GM13976 (cell line): ENCODE measurements at regions not wholly inside any gene's neighbourhood (a gene's known extent, or its start where the extent isn't known, plus 50 kb on each side); places are given as distances from the start of the nearest gene placed in this dataset.

ENCODE experiments used
- DNase-seq: peaks from one replicate; pipeline ENCODE4 v3.0.0; 2012; ENCODE audit warnings: low spot score
- CTCF ChIP-seq: IDR thresholded peaks from 2 replicates; pipeline ENCODE4 v1.5.1; 2012; ENCODE audit warnings: borderline replicate concordance, mild to moderate bottlenecking; ENCODE audit not compliant: insufficient read depth; ENCODE audit errors: extremely low read depth, missing control alignments, control extremely low read depth
- in situ Hi-C: fragments of 300-500 bp; cut with MboI; formaldehyde crosslinking; loops from one replicate; pipeline ENCODE4 v1.12.0; 2022; ENCODE audit warnings: low sequenced_read_pairs, mixed read lengths, inconsistent platforms; ENCODE audit not compliant: unreplicated experiment

GRCh38 chr18:72444798-72445155 lies 99.4 kb downstream of the CBLN2 start:
- no peak for DNase-seq
- in situ Hi-C loops: no loop called here

GRCh38 chr18:72444111-72444797 lies 99.9 kb downstream of the CBLN2 start:
- no peak for TF ChIP-seq CTCF
- DNase-seq: no peak
- in situ Hi-C loops: no loop called here

More at GRCh38 chr18:72444798-72445155, 99.4 kb downstream of the CBLN2 start:
- no peak for TF ChIP-seq CTCF

- in situ Hi-C loops: no loop called here
- TF ChIP-seq CTCF: no peak
- DNase-seq: no peak
Observed at GRCh38 chr18:72436401-72436800, 107.7 kb downstream of the CBLN2 start.

GRCh38 chr18:72433756-72434155 lies 110.4 kb downstream of the CBLN2 start:
- in situ Hi-C loops: no loop called here
- no peak for TF ChIP-seq CTCF
- DNase-seq: no peak

- in situ Hi-C loops: no loop called here
- no peak for TF ChIP-seq CTCF
- no peak for DNase-seq
Observed at GRCh38 chr18:72427721-72428120, 116.4 kb downstream of the CBLN2 start.

- no peak for DNase-seq
- TF ChIP-seq CTCF: no peak
- in situ Hi-C loops: no loop called here
Observed at GRCh38 chr18:72419914-72420313, 124.2 kb downstream of the CBLN2 start.
